B cell (primary cell): ENCODE measurements at regions not wholly inside any gene's neighbourhood (a gene's known extent, or its start where the extent isn't known, plus 50 kb on each side); places are given as distances from the start of the nearest gene placed in this dataset.

ENCODE experiments used
- ATAC-seq: fragments of 200-7000 bp; cut with Tn5 transposase; one replicate; pipeline ENCODE4 v1.10.0; 2021; ENCODE audit warnings: low read depth, mild to moderate bottlenecking, moderate number of reproducible peaks, moderate library complexity
- CTCF ChIA-PET: fragments of 350-600 bp; sonication (Branson Sonifier 250); formaldehyde crosslinking; loops from one replicate; lab custom pipeline; 2021; ENCODE audit warnings: antibody characterized with exemption, inconsistent platforms; lab: Charles Lee
- POLR2A ChIA-PET: fragments of 350-600 bp; sonication (Branson Sonifier 250); formaldehyde crosslinking; loops from one replicate; lab custom pipeline; 2021; ENCODE audit warnings: antibody characterized with exemption; lab: Charles Lee
- DNase-seq: peaks from one replicate; pipeline ENCODE4 v3.0.0; 2013
- H2AFZ ChIP-seq: 2 replicates; pipeline ENCODE4 v1.6.1; 2012; ENCODE audit warnings: mild to moderate bottlenecking, low read depth, low read length; ENCODE audit not compliant: insufficient read depth, poor library complexity, severe bottlenecking
- H3K27ac ChIP-seq, 2 donors: 1 replicate in 1 of 2; 2 replicates in 1 of 2; pipeline ENCODE4 v1.5.1; 2012 to 2013; ENCODE audit warnings: low read length in 2 of 2, mild to moderate bottlenecking in 2 of 2, moderate library complexity in 1 of 2
- H3K27me3 ChIP-seq, 4 experiments: fragments of 200-600 bp in 1 of 4; sonication (generic) in 1 of 4; replicated peaks in 1 of 4; 1 replicate in 2 of 4; 2 replicates in 2 of 4; pipeline versions ENCODE4 v1.6.1 to v1.7.0; 2013 to 2016; ENCODE audit warnings: low read length in 3 of 4, mild to moderate bottlenecking in 2 of 4, mixed read lengths in 1 of 4, moderate library complexity in 1 of 4; ENCODE audit not compliant: insufficient read depth in 4 of 4, control insufficient read depth in 3 of 4; ENCODE audit errors: control extremely low read depth in 1 of 4
- H3K36me3 ChIP-seq, 2 experiments: replicated peaks in 1 of 2; 1 replicate in 1 of 2; 2 replicates in 1 of 2; pipeline versions ENCODE4 v1.6.1 to v1.7.1; 2013; ENCODE audit warnings: low read length in 1 of 2; ENCODE audit not compliant: insufficient read depth in 2 of 2, control insufficient read depth in 1 of 2; ENCODE audit errors: control extremely low read depth in 1 of 2, extremely low read depth in 1 of 2
- H3K4me1 ChIP-seq, 2 donors: fragments of 200-600 bp in 1 of 2; sonication (generic) in 1 of 2; 1 replicate in 1 of 2; 2 replicates in 1 of 2; pipeline versions ENCODE4 v1.5.1 to v1.6.1; 2013 to 2017; ENCODE audit warnings: low read length in 2 of 2; ENCODE audit not compliant: control insufficient read depth in 2 of 2, insufficient read depth in 2 of 2
- H3K4me2 ChIP-seq: replicated peaks from 2 replicates; pipeline ENCODE3; 2012; ENCODE audit warnings: mild to moderate bottlenecking, low read depth, low read length; ENCODE audit not compliant: poor library complexity, severe bottlenecking
- H3K4me3 ChIP-seq, 5 experiments: fragments of 200-600 bp in 1 of 5; sonication (generic) in 1 of 5; 1 replicate in 3 of 5; 2 replicates in 2 of 5; pipeline versions ENCODE4 v1.5.1 to v1.7.0; 2011 to 2016; ENCODE audit warnings: low read length in 4 of 5, mild to moderate bottlenecking in 4 of 5, low read depth in 2 of 5, control low read depth in 1 of 5, moderate library complexity in 1 of 5; ENCODE audit not compliant: insufficient read depth in 1 of 5; ENCODE audit errors: control extremely low read depth in 1 of 5, extremely low read depth in 1 of 5
- H3K79me2 ChIP-seq: fragments of 200-600 bp; sonication (generic); one replicate; pipeline ENCODE4 v1.6.0; 2016; ENCODE audit warnings: low read length; ENCODE audit not compliant: control insufficient read depth, insufficient read depth
- H3K9ac ChIP-seq: fragments of 200-600 bp; sonication (generic); 2 replicates; pipeline ENCODE4 v1.6.1; 2017; ENCODE audit warnings: mild to moderate bottlenecking, low read length, moderate library complexity
- H3K9me3 ChIP-seq, 3 donors: one replicate each; pipeline versions ENCODE4 v1.6.1 to v1.7.1; 2013; ENCODE audit warnings: low read length in 2 of 3; ENCODE audit not compliant: control insufficient read depth in 2 of 3, insufficient read depth in 1 of 3; ENCODE audit errors: control extremely low read depth in 1 of 3
- H4K20me1 ChIP-seq: 2 replicates; pipeline ENCODE4 v1.6.0; 2012; ENCODE audit warnings: mild to moderate bottlenecking, low read length; ENCODE audit not compliant: insufficient read depth, control insufficient read depth, poor library complexity, severe bottlenecking
- H3K27ac Mint-ChIP-seq: one replicate; pipeline ENCODE4 v1.8.0; 2021; ENCODE audit warnings: mixed read lengths
- H3K27me3 Mint-ChIP-seq: one replicate; pipeline ENCODE4 v1.8.0; 2021; ENCODE audit warnings: mixed read lengths
- H3K4me1 Mint-ChIP-seq: one replicate; pipeline ENCODE4 v1.8.0; 2021; ENCODE audit warnings: mixed read lengths
- H3K4me3 Mint-ChIP-seq: one replicate; pipeline ENCODE4 v1.8.0; 2021; ENCODE audit warnings: mixed read lengths
- H3K9me3 Mint-ChIP-seq: one replicate; pipeline ENCODE4 v1.8.0; 2022; ENCODE audit warnings: mixed read lengths; ENCODE audit not compliant: insufficient read depth
- CTCF ChIP-seq: fragments of 200-600 bp; IDR thresholded peaks from one replicate; pipeline ENCODE4 v1.8.0; 2022; ENCODE audit warnings: antibody characterized with exemption, mild to moderate bottlenecking
- EZH2 ChIP-seq: IDR thresholded peaks from 2 replicates; pipeline ENCODE4 v1.6.1; 2012; ENCODE audit warnings: borderline replicate concordance, low read depth, mild to moderate bottlenecking, moderate library complexity, low read length; ENCODE audit not compliant: insufficient read depth, poor library complexity, severe bottlenecking
- WGBS: methylation state at CpG from one replicate; pipeline ENCODE4 v1.1.5; 2013; ENCODE audit warnings: missing lambda C conversion rate; ENCODE audit not compliant: insufficient coverage; 5-methylcytosine and 5-hydroxymethylcytosine counted together
- intact Hi-C: fragments of 100-400 bp; cut with micrococcal nuclease; formaldehyde crosslinking; loops from one replicate; pipeline ENCODE4 v1.10.0; 2022

- no peak overlapping the region for H3K4me3 ChIP-seq
- H3K4me2 ChIP-seq: no peak overlapping the region
- Mint-ChIP-seq H3K9me3 (no peaks in the 10 kb centered on the region), H3K27me3 (peaks cover 11% of the 10 kb centered on the region), H3K4me1 (no peaks in the 10 kb centered on the region), H3K4me3 (no peak overlapping the region), H3K27ac (no peak overlapping the region)
- H3K27me3 ChIP-seq: peaks cover 0 to 2% (median 0%) of the 10 kb centered on the region in 4 experiments
- H3K27ac ChIP-seq: no peak overlapping the region
- no peaks in the 10 kb centered on the region for H3K9me3 ChIP-seq
- CTCF ChIA-PET: no interaction called here
- ATAC-seq (no peak), DNase-seq (no peak)
- H4K20me1 ChIP-seq: no peaks in the 10 kb centered on the region
- H3K36me3 ChIP-seq: no peaks in the 10 kb centered on the region
- no peak for TF ChIP-seq CTCF
- no peak for TF ChIP-seq EZH2
- H2AFZ ChIP-seq: no peak overlapping the region
- no peaks in the 10 kb centered on the region for H3K79me2 ChIP-seq
- POLR2A ChIA-PET: no interaction called here
- H3K9ac ChIP-seq: no peak overlapping the region
- intact Hi-C loops: no loop called here
- H3K4me1 ChIP-seq: no peaks in the 10 kb centered on the region
- 93% methylated on average over 2 of the region's 6 CpGs for WGBS
Observed at GRCh38 chr5:96226941-96227552, 206.0 kb downstream of the PCSK1 start.

- Histone ChIP-seq H3K27me3 (no peaks in the 10 kb centered on the region), H3K4me1 (no peaks in the 10 kb centered on the region), H3K9me3 (no peaks in the 10 kb centered on the region), H4K20me1 (no peaks in the 10 kb centered on the region), H3K9ac (no peak overlapping the region), H3K36me3 (no peaks in the 10 kb centered on the region), H3K79me2 (no peaks in the 10 kb centered on the region), H2AFZ (no peak overlapping the region), H3K4me3 (no peak overlapping the region), H3K4me2 (no peak overlapping the region), H3K27ac (no peak overlapping the region)
- H3K9me3 Mint-ChIP-seq: no peaks in the 10 kb centered on the region
- no CpG with 5 or more reads among the region's 2 CpGs for WGBS
- intact Hi-C loops: no loop called here
- TF ChIP-seq EZH2 (no peak), CTCF (no peak)
- CTCF ChIA-PET: no interaction called here
- ATAC-seq (no peak), DNase-seq (no peak)
- H3K27ac Mint-ChIP-seq: no peak overlapping the region
- H3K4me1 Mint-ChIP-seq: no peaks in the 10 kb centered on the region
- H3K27me3 Mint-ChIP-seq: peaks cover 8% of the 10 kb centered on the region
- H3K4me3 Mint-ChIP-seq: no peak overlapping the region
- POLR2A ChIA-PET: no interaction called here
Observed at GRCh38 chr5:96222129-96222528, 210.9 kb downstream of the PCSK1 start.
